Right cardiac atrium (tissue), 5 donors: ENCODE measurements at regions not wholly inside any gene's neighbourhood (a gene's known extent, or its start where the extent isn't known, plus 50 kb on each side); places are given as distances from the start of the nearest gene placed in this dataset.

ENCODE experiments used
- ATAC-seq, 2 donors: fragments of 200-7000 bp; cut with Tn5 transposase; one replicate each; pipeline versions ENCODE4 v1.8.0 to v1.9.1; 2020; ENCODE audit warnings: moderate library complexity in 2 of 2, mild to moderate bottlenecking in 1 of 2
- DNase-seq, 3 donors: peaks; one replicate each; pipeline ENCODE4 v3.0.0-alpha.2; 2020
- H3K27ac ChIP-seq: one replicate; pipeline ENCODE4 v1.5.1; 2013; ENCODE audit warnings: mild to moderate bottlenecking, low read length, control low read depth, moderate library complexity
- H3K27me3 ChIP-seq: one replicate; pipeline ENCODE4 v1.6.1; 2013; ENCODE audit not compliant: control insufficient read depth, insufficient read depth
- H3K4me1 ChIP-seq: one replicate; pipeline ENCODE4 v1.6.1; 2013; ENCODE audit warnings: low read length; ENCODE audit not compliant: control insufficient read depth, insufficient read depth
- H3K4me3 ChIP-seq: one replicate; pipeline ENCODE4 v1.5.1; 2013; ENCODE audit warnings: low read length, control low read depth
- H3K9me3 ChIP-seq: one replicate; pipeline ENCODE4 v1.6.1; 2013; ENCODE audit warnings: low read length; ENCODE audit not compliant: control insufficient read depth
- WGBS: extraction: QIAGEN DNeasy Blood & Tissue Kit; methylation state at CpG from one replicate; pipeline ENCODE4 v1.1.7; 2013; 5-methylcytosine and 5-hydroxymethylcytosine counted together
- intact Hi-C, 4 donors: fragments of 100-400 bp; cut with DNase I; formaldehyde crosslinking; loops; one replicate each; pipeline versions ENCODE4 v1.11.0 to v1.14.0; 2022 to 2023
- donor health status: healthy with polysubstance abuse.
- donor health status: DM: no; HTN: yes; CAD: no.
- donor health status: DM: no; HTN: no; CAD: no.
- donor health status: DM: no; HTN: yes; CAD: no; lungs with severe emphysema.
- donor health status: DM: yes; HTN: yes; CAD: no.

DNA sequence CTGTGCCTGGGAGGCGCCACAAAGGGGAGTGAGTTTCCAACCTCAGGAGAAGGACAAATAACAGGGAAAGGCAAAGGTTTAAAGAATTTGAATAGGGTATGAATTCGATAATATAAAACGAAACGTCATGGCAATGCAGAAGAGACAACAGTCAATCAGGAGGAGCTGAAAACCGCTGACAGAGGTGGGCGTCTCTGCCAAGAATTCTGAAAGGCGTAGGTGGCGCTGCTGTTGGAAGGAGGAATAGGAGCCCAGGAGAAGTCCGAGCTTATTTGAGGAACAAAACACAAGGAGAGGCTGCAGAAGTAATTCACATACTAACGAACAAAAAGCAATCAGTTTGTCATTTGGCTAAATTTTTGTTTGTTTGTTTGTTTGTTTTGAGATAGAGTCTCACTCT, 485.8 kb upstream of the POU3F3 start:
- no peaks in the 10 kb centered on the region for H3K4me1 ChIP-seq
- ATAC-seq: no peak
- no peak for DNase-seq
- intact Hi-C loops: no loop called here
- H3K4me3 ChIP-seq: no peak overlapping the region
- H3K27me3 ChIP-seq: no peaks in the 10 kb centered on the region
- H3K9me3 ChIP-seq: no peaks in the 10 kb centered on the region
- 73% methylated on average over 10 of the region's 10 CpGs for WGBS
- H3K27ac ChIP-seq: no peak overlapping the region

DNA sequence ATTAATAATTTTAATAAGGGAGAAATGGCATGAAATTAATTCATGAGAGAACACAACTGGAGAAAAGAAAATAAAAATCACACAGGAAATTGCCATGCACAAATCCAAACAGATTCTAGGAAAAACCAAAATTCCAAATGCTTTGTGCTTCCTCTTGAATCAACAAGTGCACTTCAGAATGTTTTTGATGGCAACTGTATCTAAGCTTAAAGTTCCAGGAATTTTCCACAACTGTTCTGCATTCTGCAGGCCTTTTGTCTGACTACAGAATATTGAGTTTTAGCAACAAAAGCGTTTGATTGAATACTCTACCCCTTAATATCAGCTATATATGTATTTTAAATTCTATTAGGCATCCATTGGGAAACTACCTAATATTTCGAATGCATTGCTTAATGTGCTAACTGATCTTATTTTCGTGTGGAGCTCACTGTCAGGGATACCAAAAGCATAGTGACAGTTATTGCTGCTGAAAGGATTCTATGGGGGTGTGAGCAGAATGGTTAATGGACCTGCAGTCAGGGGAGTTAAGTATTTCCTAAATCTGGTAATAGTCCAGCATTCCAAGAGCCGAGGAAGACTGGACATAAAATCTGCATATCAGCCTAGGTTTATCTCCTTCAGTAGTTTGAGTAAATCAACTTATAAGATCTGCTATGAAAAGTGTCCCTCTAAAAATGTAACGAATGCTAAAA, 482.7 kb upstream of the POU3F3 start:
- H3K4me1 ChIP-seq: no peaks in the 10 kb centered on the region
- intact Hi-C loops: no loop called here
- no peaks in the 10 kb centered on the region for H3K27me3 ChIP-seq
- H3K9me3 ChIP-seq: no peaks in the 10 kb centered on the region
- DNase-seq: no peak
- WGBS: 40% methylated on average over 5 of the region's 5 CpGs
- ATAC-seq: peak in 1 of 2 donors; percentile 68
- no peak overlapping the region for H3K4me3 ChIP-seq
- no peak overlapping the region for H3K27ac ChIP-seq

DNA sequence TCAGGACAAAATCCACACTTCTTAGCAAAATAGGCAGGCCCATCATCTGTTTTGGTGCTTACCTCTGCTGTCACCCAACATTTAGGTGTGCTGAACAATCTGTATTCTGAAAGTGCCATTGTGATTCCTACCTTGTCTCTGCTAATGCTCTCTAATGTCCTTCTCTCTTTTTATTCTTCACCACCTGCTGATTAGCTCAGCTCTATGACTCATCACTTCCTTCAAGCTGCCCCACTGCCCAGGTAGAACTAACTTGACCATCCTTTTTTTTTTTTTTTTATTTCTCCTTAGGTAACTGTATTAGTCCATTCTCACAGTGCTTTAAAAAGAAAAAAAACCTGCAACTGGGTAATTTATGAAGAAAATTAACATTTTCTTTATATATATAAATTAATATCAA, 478.7 kb upstream of the POU3F3 start:
- DNase-seq (no peak), ATAC-seq (no peak)
- intact Hi-C loops: no loop called here
- Histone ChIP-seq H3K27ac (no peak overlapping the region), H3K4me3 (no peak overlapping the region), H3K4me1 (no peaks in the 10 kb centered on the region), H3K9me3 (no peaks in the 10 kb centered on the region), H3K27me3 (no peaks in the 10 kb centered on the region)

DNA sequence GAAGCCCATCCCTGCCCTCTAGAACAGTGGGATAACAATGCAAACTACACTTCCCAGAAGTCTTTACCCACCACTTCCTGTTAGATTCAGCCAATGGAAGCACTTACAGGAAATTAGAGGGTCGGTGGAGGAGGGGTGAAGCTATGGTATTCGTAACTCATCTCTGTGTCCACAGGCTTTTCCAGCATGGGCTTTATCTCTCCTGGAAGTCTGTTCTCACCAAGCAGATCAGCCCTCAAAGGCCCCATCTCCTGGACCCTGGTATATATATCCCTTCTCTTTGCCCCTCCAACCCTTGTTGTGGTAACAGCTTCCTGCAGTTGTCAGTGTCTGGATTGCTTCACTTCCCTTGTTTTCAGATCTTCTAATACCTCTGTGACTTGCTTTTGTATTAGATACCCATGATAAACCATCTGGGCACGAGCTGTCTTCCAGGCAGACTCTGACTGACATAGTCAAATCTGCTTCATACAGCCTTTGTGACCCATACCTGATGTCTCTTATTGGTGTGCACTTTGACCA, 475.0 kb upstream of the POU3F3 start:
- Histone ChIP-seq H3K27me3 (peaks cover under 1% of the 10 kb centered on the region), H3K4me1 (no peaks in the 10 kb centered on the region), H3K9me3 (no peaks in the 10 kb centered on the region), H3K4me3 (peak overlapping the region; percentile 47), H3K27ac (no peak overlapping the region)
- no peak for DNase-seq
- peak; percentile 90 to 96 for ATAC-seq
- 5% methylated on average over 3 of the region's 3 CpGs for WGBS
- intact Hi-C loops: no loop called here

DNA sequence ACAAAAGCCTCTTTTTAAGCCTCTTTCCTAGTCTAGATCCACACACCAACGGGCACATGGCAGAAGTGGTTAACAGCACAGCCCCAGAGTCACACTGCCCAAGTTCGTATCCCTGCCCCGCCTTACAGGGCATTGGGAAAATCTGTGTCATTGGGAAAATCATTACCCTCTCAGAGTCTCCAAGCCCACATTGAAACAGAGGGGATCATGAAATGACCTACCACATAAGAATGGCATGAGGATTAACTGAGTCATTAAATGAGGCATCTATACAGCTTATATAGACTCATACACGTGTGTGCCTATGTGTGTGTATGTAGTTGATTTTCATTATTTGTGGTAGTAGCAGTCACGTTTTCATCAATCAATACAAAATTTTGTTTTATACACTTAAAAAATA, 469.0 kb upstream of the POU3F3 start:
- Histone ChIP-seq H3K4me3 (no peak overlapping the region), H3K27me3 (peaks cover 2% of the 10 kb centered on the region), H3K9me3 (no peaks in the 10 kb centered on the region), H3K4me1 (no peaks in the 10 kb centered on the region), H3K27ac (no peak overlapping the region)
- 82% methylated on average over 5 of the region's 5 CpGs for WGBS
- no peak for DNase-seq
- ATAC-seq: no peak
- intact Hi-C loops: no loop called here

DNA sequence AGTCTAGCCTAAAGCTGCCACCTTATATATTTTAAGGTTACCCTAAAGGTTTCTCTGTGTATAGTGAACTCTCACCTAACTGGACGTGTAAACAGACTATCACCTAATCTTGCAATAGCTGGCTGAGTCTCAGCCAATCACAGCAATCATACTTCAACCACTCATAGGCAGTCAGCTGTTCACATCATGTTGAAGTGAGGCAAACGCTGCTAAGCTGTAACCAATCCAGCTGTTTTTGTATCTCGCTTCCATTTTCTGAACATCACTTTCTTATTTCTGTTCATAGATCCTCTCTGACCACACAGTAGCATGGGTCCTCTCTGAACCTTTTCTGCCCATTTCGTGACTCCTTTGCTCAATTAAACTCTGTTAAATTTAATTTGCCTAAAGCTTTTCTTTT, 468.2 kb upstream of the POU3F3 start:
- H3K4me3 ChIP-seq: no peak overlapping the region
- 56% methylated on average over 4 of the region's 4 CpGs for WGBS
- no peaks in the 10 kb centered on the region for H3K9me3 ChIP-seq
- intact Hi-C loops: no loop called here
- peaks cover 2% of the 10 kb centered on the region for H3K27me3 ChIP-seq
- ATAC-seq (no peak), DNase-seq (no peak)
- H3K4me1 ChIP-seq: no peaks in the 10 kb centered on the region
- H3K27ac ChIP-seq: no peak overlapping the region

DNA sequence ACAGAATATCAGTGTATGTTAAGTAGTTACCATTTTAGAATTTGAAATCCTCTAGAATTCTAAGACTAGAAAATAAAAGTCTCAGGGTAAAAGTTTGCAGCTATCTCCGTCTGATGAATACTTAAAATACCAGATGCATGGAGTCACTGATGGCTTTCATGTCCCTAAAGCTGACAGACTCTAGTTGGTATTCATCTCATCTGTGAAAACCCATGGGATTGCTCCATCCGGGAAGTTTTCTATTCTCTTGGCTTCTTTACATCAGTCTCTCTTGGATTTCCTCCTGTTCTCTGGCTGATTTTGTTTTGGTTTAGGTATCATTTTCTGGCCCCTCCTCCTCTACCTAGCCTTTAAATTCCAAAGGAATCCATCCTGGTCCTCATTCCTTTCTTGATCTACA, 465.6 kb upstream of the POU3F3 start:
- Histone ChIP-seq H3K27me3 (peaks cover 2% of the 10 kb centered on the region), H3K27ac (no peak overlapping the region), H3K4me1 (no peaks in the 10 kb centered on the region), H3K4me3 (no peak overlapping the region), H3K9me3 (no peaks in the 10 kb centered on the region)
- DNase-seq: no peak
- 26% methylated on average over 2 of the region's 2 CpGs for WGBS
- no peak for ATAC-seq
- intact Hi-C loops: no loop called here

DNA sequence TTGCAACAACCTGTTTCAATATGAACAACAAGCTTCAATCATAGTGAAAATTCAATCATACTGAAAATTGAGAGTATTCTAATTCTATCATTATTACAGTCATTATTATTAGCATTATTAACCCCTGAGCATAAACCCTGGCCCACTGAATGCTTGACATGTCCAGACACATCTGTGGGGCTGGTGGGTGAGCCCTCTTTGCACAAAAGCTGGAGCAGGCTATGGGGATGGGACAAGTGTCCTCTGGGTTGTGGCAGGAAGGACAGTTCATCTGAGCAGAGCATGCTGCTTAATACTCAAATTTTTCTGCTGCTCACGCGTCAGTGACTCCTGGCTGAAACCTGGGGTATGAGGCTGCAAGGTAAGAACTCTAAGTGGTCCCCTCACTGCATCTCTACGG, 451.1 kb upstream of the POU3F3 start:
- 90% methylated on average over 3 of the region's 3 CpGs for WGBS
- no peaks in the 10 kb centered on the region for H3K27me3 ChIP-seq
- no peak for ATAC-seq

DNA sequence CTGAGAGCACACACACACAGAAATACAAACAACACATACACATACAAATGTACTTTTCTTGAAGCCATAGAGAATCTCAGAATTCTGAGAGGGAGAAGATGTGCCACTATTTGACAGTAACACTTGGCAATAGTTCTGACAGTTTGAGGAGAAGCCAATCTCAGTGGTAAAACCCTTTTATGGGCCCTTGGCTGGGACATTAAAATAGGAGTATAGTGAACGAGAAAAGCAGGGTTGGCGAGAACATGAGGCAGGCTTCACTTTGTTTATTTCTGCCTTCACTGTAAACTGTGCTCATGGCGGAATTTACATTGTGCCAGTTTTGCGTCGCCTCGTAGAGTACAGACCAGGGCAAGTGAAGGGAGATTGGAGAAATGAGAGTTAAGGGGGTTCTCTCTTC, 449.4 kb upstream of the POU3F3 start:
- DNase-seq (no peak), ATAC-seq (no peak)
- H3K9me3 ChIP-seq: no peaks in the 10 kb centered on the region
- no peaks in the 10 kb centered on the region for H3K4me1 ChIP-seq
- intact Hi-C loops: no loop called here
- 91% methylated on average over 6 of the region's 6 CpGs for WGBS
- no peak overlapping the region for H3K4me3 ChIP-seq
- H3K27me3 ChIP-seq: no peaks in the 10 kb centered on the region
- H3K27ac ChIP-seq: no peak overlapping the region

More for the DNA sequence above, 451.1 kb upstream of the POU3F3 start:
- no peak for DNase-seq
- intact Hi-C loops: no loop called here
- no peak overlapping the region for H3K4me3 ChIP-seq
- no peaks in the 10 kb centered on the region for H3K9me3 ChIP-seq
- H3K27ac ChIP-seq: no peak overlapping the region
- no peaks in the 10 kb centered on the region for H3K4me1 ChIP-seq

DNA sequence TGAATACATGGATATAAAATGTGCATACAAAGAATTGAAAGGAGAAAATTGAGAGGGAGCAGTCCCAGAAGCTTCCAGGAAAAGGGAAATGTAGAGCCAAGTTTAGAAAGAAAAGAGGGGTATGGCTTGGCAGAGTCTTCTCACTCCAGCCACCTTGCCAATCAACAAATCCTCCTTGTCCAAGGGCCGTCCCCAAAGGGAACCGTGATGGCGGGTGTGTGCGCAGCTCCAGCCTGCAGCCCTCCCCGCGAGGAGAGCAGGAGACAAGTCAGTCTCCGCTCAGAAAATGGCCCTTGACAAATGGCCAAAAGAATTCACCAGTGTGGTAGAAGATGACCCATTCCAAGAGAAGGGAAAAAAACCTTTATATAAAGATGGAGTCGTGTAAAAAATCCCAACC, 448.3 kb upstream of the POU3F3 start:
- Histone ChIP-seq H3K27me3 (no peaks in the 10 kb centered on the region), H3K4me3 (no peak overlapping the region), H3K4me1 (no peaks in the 10 kb centered on the region), H3K9me3 (no peaks in the 10 kb centered on the region), H3K27ac (no peak overlapping the region)
- DNase-seq: no peak
- intact Hi-C loops: no loop called here
- ATAC-seq: no peak
- WGBS: 75% methylated on average over 8 of the region's 8 CpGs

DNA sequence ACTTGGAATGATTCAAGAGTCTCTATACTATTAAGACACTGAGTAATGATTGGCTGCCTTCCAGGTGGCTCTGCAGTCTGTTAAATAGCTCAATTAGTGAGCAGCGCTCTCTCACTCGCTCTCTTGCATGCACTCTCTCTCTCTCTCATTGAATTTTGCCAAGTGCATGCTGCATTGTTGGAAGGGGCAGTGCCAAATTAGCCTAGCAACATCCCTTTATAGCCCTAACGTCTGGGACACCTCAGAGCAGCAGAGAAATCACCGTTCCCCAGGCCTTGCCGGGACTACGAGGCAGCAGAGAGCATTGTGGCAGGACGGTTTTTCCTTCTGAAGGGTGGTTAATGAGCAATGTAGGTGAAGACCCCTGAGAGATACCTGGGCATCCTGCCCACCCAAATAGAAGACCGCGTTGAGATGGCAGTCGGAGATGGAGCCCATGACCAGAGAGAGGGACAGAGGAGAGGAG, 447.6 kb upstream of the POU3F3 start:
- no peak overlapping the region for H3K4me3 ChIP-seq
- WGBS: 46% methylated on average over 10 of the region's 10 CpGs
- ATAC-seq (no peak), DNase-seq (no peak)
- no peaks in the 10 kb centered on the region for H3K9me3 ChIP-seq
- no peaks in the 10 kb centered on the region for H3K27me3 ChIP-seq
- intact Hi-C loops: no loop called here
- no peak overlapping the region for H3K27ac ChIP-seq
- no peaks in the 10 kb centered on the region for H3K4me1 ChIP-seq

DNA sequence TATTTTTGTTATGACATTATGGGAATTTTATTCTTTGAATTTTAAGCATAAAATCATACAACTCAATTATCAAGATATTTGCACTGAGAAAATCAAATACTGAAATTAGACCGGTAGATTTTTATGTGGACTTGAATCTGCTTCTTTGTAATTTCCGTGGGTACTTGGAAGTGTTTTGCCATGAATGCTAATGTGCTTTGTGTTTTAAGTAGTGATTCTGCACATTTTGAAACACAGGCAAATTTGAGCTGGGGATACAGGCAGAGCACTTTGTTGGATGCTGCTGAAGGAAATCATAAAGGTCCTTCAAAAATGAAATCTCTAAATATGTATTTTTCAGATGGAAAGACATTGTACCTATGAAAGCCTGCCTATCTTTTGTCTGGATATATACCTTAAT, 446.3 kb upstream of the POU3F3 start:
- WGBS: 86% methylated on average over 2 of the region's 2 CpGs
- no peaks in the 10 kb centered on the region for H3K9me3 ChIP-seq
- H3K4me1 ChIP-seq: no peaks in the 10 kb centered on the region
- intact Hi-C loops: no loop called here
- H3K27me3 ChIP-seq: no peaks in the 10 kb centered on the region
- no peak overlapping the region for H3K4me3 ChIP-seq
- no peak for DNase-seq
- no peak for ATAC-seq
- H3K27ac ChIP-seq: no peak overlapping the region
